ENCODE measurements at regions not wholly inside any gene's neighbourhood (a gene's known extent, or its start where the extent isn't known, plus 50 kb on each side); places are given as distances from the start of the nearest gene placed in this dataset.

- DNase-seq = no peak
- H3K27ac ChIP-seq = no peak overlapping the region
- peaks cover 9 to 13% of the 10 kb centered on the region in 2 donors for H3K4me1 ChIP-seq
- TF ChIP-seq, protein P1, sequence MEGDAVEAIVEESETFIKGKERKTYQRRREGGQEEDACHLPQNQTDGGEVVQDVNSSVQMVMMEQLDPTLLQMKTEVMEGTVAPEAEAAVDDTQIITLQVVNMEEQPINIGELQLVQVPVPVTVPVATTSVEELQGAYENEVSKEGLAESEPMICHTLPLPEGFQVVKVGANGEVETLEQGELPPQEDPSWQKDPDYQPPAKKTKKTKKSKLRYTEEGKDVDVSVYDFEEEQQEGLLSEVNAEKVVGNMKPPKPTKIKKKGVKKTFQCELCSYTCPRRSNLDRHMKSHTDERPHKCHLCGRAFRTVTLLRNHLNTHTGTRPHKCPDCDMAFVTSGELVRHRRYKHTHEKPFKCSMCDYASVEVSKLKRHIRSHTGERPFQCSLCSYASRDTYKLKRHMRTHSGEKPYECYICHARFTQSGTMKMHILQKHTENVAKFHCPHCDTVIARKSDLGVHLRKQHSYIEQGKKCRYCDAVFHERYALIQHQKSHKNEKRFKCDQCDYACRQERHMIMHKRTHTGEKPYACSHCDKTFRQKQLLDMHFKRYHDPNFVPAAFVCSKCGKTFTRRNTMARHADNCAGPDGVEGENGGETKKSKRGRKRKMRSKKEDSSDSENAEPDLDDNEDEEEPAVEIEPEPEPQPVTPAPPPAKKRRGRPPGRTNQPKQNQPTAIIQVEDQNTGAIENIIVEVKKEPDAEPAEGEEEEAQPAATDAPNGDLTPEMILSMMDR (IDR thresholded peaks at IDR 0.05) = no peak
- TF ChIP-seq POLR2A (IDR thresholded peaks at IDR 0.05) = no peak
- H3K4me3 ChIP-seq (replicated peaks in 1 of 3) = no peak overlapping the region
- no peaks in the 10 kb centered on the region for H3K9me3 ChIP-seq
- H3K36me3 ChIP-seq = no peaks in the 10 kb centered on the region
- H3K27me3 ChIP-seq = no peaks in the 10 kb centered on the region
- intact Hi-C loops (cut with DNase I) = no loop called here
- WGBS, 2 donors = 88 to 90% methylated on average over 6 of the region's 6 CpGs
Measured at GRCh38 chr2:41784496-41784895, 263.3 kb upstream of the PKDCC start.

- WGBS, 2 donors = 57 to 59% methylated on average over 10 of the region's 10 CpGs
- no peak for DNase-seq
- TF ChIP-seq, protein P1 (IDR thresholded peaks at IDR 0.05) = no peak
- no peak for TF ChIP-seq POLR2A (IDR thresholded peaks at IDR 0.05)
Measured at GRCh38 chr2:41785251-41786022, 262.4 kb upstream of the PKDCC start.

GRCh38 chr2:41791523-41791922 is 256.3 kb upstream of the PKDCC start:
- intact Hi-C loops (cut with DNase I) = no loop called here
- H3K4me1 ChIP-seq = no peaks in the 10 kb centered on the region
- H3K4me3 ChIP-seq (replicated peaks in 1 of 3) = no peak overlapping the region
- H3K27ac ChIP-seq = no peak overlapping the region
- H3K27me3 ChIP-seq = no peaks in the 10 kb centered on the region
- 59 to 73% methylated on average over 1 of the region's 1 CpG for WGBS, 2 donors
- TF ChIP-seq, protein P1 (IDR thresholded peaks at IDR 0.05) = no peak
- no peak for TF ChIP-seq POLR2A (IDR thresholded peaks at IDR 0.05)
- H3K9me3 ChIP-seq = no peaks in the 10 kb centered on the region
- no peaks in the 10 kb centered on the region for H3K36me3 ChIP-seq
- DNase-seq = peak; percentile 18 to 66

More at GRCh38 chr2:41785251-41786022, 262.4 kb upstream of the PKDCC start:
- no peak overlapping the region for H3K4me3 ChIP-seq (replicated peaks in 1 of 3)
- intact Hi-C loops (cut with DNase I) = no loop called here
- no peaks in the 10 kb centered on the region for H3K9me3 ChIP-seq
- H3K27ac ChIP-seq = no peak overlapping the region
- H3K36me3 ChIP-seq = no peaks in the 10 kb centered on the region
- no peaks in the 10 kb centered on the region for H3K27me3 ChIP-seq
- peaks cover 4 to 7% of the 10 kb centered on the region in 2 donors for H3K4me1 ChIP-seq

DNA sequence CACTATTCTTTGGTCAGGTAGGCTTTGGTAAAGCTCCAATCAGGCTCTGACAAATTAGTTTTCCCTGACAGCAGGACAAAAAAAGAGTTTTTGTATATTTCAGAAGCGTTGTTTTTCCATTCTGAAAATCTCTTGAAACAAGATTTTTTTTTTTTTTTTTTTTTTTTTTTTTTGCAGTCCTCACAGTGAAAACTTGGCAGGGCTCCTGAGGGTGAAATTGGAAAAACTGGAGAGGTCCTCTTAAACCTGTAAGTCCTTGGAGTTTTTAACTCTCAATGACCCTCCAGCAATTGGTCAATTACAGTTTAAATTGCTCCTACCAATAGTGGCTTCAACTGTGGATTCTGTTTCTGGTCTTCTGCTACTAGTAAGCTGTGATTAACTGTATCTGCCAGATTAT is 244.5 kb upstream of the PKDCC start:
- peak; percentile 59 to 62 for DNase-seq
- Histone ChIP-seq H3K27me3 (no peaks in the 10 kb centered on the region), H3K36me3 (no peaks in the 10 kb centered on the region), H3K27ac (no peak overlapping the region), H3K4me3 (replicated peaks in 1 of 3) (no peak overlapping the region), H3K4me1 (peaks cover 0 to 10% of the 10 kb centered on the region in 2 donors), H3K9me3 (no peaks in the 10 kb centered on the region)
- 16 to 35% methylated on average over 1 of the region's 1 CpG for WGBS, 2 donors
- intact Hi-C loops (cut with DNase I) = no loop called here
- TF ChIP-seq, protein P1 (IDR thresholded peaks at IDR 0.05) = no peak
- no peak for TF ChIP-seq POLR2A (IDR thresholded peaks at IDR 0.05)

DNA sequence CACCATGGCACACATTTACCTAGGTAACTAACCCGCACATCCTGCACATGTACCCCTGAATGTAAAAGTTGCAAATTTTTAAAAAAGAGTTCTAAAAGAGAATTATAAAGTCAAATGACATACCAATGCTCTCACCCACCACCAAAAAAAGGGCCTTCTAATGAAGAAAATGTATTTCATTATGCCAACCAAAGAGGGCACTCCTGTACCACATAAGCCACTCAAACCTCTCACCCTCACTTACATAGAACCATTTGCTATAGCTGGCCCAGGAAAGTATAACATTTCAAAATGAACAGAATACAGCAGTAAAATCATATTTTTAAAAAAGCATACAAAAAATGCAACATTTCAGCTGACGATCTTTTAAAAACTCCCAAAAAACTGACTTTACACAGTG is 241.5 kb upstream of the PKDCC start:
- Histone ChIP-seq H3K4me3 (replicated peaks in 1 of 3) (no peak overlapping the region), H3K27me3 (no peaks in the 10 kb centered on the region), H3K4me1 (peaks cover 0 to 10% of the 10 kb centered on the region in 2 donors), H3K27ac (no peak overlapping the region), H3K9me3 (no peaks in the 10 kb centered on the region), H3K36me3 (no peaks in the 10 kb centered on the region)
- no peak for TF ChIP-seq POLR2A (IDR thresholded peaks at IDR 0.05)
- TF ChIP-seq, protein P1 (IDR thresholded peaks at IDR 0.05) = no peak
- intact Hi-C loops (cut with DNase I) = no loop called here
- 95 to 96% methylated on average over 2 of the region's 2 CpGs for WGBS, 2 donors
- no peak for DNase-seq

All from thyroid gland (tissue), 4 donors.